ENCODE measurements at regions not wholly inside any gene's neighbourhood (a gene's known extent, or its start where the extent isn't known, plus 50 kb on each side); places are given as distances from the start of the nearest gene placed in this dataset.

DNA sequence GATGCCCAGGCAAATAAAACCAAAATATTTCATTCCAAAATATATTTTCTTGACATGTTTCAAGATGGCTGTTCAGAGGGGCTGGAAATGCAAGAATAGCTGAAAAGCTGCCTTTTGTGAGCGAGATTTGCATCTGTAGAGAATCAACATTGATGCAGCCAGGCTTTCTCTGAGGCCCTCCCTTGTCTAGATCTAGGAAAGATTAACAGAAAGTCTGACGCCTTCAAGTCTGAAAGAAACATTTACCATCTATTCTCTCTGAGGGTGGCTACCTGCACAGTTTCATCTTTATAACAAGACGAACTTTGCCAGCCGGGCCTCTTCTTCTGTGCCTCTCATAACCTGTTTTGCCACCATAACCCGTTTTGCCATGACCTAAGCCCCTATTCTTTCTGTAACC, 170.2 kb downstream of the AKR1D1 start:
- H3K36me3 ChIP-seq (ENCODE audit: control insufficient read depth in 2 of 2, insufficient read depth in 2 of 2, low read length in 1 of 2): no peaks in the 10 kb centered on the region
- ChIA-PET RAD21 (ENCODE audit: unreplicated experiment) (no interaction called here), POLR2A (no interaction called here), SMC1A (ENCODE audit: uncharacterized antibody, unreplicated experiment) (no interaction called here), CTCF (interaction anchor here (1.0 kb wide), 1 partner anchor 90 kb away, joined by 3 read pairs; no protein-coding TSS in a partner anchor)
- no peak overlapping the region for H3K27ac ChIP-seq (ENCODE audit: control insufficient read depth, insufficient read depth)
- no peak overlapping the region for H3K4me2 ChIP-seq (ENCODE audit: control insufficient read depth, insufficient read depth)
- no peak overlapping the region for H3K4me3 ChIP-seq
- DNase-seq (ENCODE audit: low read depth, low spot score) (no peak), ATAC-seq (no peak), FAIRE-seq (no peak)
- H3K79me2 ChIP-seq (ENCODE audit: control insufficient read depth, insufficient read depth, low read length): no peaks in the 10 kb centered on the region
- no peak overlapping the region for H2AFZ ChIP-seq (ENCODE audit: control insufficient read depth, low read depth, low read length)
- no TSS peak for BruUV-seq (replicated peaks)
- 16% methylated on average over 5 of the region's 5 CpGs for WGBS (ENCODE audit: insufficient coverage, insufficient replicate concordance, low lambda C conversion rate, missing lambda C conversion rate)
- intact Hi-C loops (cut with micrococcal nuclease; ENCODE audit: unreplicated experiment) (no loop called here), in situ Hi-C loops (cut with MboI) (no loop called here)
- no peaks in the 10 kb centered on the region for H3K27me3 ChIP-seq (replicated peaks in 1 of 2; ENCODE audit: control insufficient read depth in 2 of 2, insufficient read depth in 2 of 2, low read length in 1 of 2)
- no peaks in the 10 kb centered on the region; the same call in 2 of the 3 replicates for H3K9me3 ChIP-seq (replicated peaks; ENCODE audit: control insufficient read depth, insufficient read depth, low read length)
- H3K9ac ChIP-seq (ENCODE audit: control insufficient read depth, insufficient read depth, low read length): no peak overlapping the region
- no peaks in the 10 kb centered on the region for H4K20me1 ChIP-seq (ENCODE audit: control insufficient read depth, insufficient read depth)
- no peaks in the 10 kb centered on the region for H3K4me1 ChIP-seq (ENCODE audit: control insufficient read depth, insufficient read depth, low read length)
- TF ChIP-seq TAF1 (IDR thresholded peaks at IDR 0.05; ENCODE audit: borderline replicate concordance, low read depth, low read length): no peak
- no peak for TF ChIP-seq RUNX3 (IDR thresholded peaks at IDR 0.05; ENCODE audit: low read length)
- no peak for TF ChIP-seq TCF7 (IDR thresholded peaks at IDR 0.05; ENCODE audit: borderline replicate concordance)
- no peak for TF ChIP-seq NFYA (IDR thresholded peaks at IDR 0.05; ENCODE audit: borderline replicate concordance, low read depth, low read length)
- no peak for TF ChIP-seq NR2C2 (IDR thresholded peaks at IDR 0.05; ENCODE audit: borderline replicate concordance, control insufficient read depth, insufficient read length, low read depth)
- TF ChIP-seq, protein P1, sequence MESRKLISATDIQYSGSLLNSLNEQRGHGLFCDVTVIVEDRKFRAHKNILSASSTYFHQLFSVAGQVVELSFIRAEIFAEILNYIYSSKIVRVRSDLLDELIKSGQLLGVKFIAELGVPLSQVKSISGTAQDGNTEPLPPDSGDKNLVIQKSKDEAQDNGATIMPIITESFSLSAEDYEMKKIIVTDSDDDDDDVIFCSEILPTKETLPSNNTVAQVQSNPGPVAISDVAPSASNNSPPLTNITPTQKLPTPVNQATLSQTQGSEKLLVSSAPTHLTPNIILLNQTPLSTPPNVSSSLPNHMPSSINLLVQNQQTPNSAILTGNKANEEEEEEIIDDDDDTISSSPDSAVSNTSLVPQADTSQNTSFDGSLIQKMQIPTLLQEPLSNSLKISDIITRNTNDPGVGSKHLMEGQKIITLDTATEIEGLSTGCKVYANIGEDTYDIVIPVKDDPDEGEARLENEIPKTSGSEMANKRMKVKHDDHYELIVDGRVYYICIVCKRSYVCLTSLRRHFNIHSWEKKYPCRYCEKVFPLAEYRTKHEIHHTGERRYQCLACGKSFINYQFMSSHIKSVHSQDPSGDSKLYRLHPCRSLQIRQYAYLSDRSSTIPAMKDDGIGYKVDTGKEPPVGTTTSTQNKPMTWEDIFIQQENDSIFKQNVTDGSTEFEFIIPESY (IDR thresholded peaks at IDR 0.05): no peak

DNA sequence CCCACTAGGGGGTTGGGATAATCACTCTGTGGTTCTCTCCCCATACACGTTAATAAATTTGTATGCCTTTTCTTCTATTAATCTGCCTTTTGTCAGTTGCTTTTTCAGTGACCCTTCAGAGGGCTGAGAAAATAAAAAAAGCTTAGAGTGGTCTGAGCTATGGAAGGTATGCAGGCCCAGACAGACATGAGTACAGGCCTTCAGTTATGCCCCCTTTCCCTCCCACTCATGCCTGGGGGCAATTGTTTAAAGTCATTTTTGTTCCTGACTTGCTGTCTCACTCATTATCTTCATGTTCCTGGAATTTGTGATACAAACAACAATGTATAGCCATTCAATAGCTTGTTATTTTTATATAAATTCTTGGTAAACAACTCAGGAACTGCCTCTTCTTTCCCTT, 170.8 kb downstream of the AKR1D1 start:
- BruUV-seq (replicated peaks): no TSS peak
- FAIRE-seq: no peak
- POLR2A ChIA-PET: no interaction called here
- TF ChIP-seq RB1 (IDR thresholded peaks at IDR 0.05; ENCODE audit: borderline replicate concordance): no peak
- TF ChIP-seq EP300 (IDR thresholded peaks at IDR 0.05; ENCODE audit: borderline replicate concordance in 1 of 2, control insufficient read depth in 1 of 2, low read depth in 2 of 2, low read length in 2 of 2): no peak
- TF ChIP-seq ZZZ3 (IDR thresholded peaks at IDR 0.05; ENCODE audit: control insufficient read depth, insufficient read length, low read depth): no peak
- no peak for TF ChIP-seq NFXL1 (IDR thresholded peaks at IDR 0.05; ENCODE audit: borderline replicate concordance)
- no peak for TF ChIP-seq FOS (IDR thresholded peaks at IDR 0.05; ENCODE audit: borderline replicate concordance, extremely low read depth, insufficient read length)
- TF ChIP-seq, protein P2, sequence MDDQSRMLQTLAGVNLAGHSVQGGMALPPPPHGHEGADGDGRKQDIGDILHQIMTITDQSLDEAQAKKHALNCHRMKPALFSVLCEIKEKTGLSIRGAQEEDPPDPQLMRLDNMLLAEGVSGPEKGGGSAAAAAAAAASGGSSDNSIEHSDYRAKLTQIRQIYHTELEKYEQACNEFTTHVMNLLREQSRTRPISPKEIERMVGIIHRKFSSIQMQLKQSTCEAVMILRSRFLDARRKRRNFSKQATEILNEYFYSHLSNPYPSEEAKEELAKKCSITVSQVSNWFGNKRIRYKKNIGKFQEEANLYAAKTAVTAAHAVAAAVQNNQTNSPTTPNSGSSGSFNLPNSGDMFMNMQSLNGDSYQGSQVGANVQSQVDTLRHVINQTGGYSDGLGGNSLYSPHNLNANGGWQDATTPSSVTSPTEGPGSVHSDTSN (IDR thresholded peaks at IDR 0.05; ENCODE audit: insufficient replicate concordance, low read depth, low read length): no peak
- TF ChIP-seq, protein P3, sequence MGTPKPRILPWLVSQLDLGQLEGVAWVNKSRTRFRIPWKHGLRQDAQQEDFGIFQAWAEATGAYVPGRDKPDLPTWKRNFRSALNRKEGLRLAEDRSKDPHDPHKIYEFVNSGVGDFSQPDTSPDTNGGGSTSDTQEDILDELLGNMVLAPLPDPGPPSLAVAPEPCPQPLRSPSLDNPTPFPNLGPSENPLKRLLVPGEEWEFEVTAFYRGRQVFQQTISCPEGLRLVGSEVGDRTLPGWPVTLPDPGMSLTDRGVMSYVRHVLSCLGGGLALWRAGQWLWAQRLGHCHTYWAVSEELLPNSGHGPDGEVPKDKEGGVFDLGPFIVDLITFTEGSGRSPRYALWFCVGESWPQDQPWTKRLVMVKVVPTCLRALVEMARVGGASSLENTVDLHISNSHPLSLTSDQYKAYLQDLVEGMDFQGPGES (IDR thresholded peaks at IDR 0.05): no peak
- TF ChIP-seq IKZF1 (conservative IDR thresholded peaks at IDR 0.05): no peak
- no peak for TF ChIP-seq ZNF622 (IDR thresholded peaks at IDR 0.05)
- no peak for TF ChIP-seq SREBF1 (IDR thresholded peaks at IDR 0.05; ENCODE audit: low read length)

More for the DNA sequence above, 170.8 kb downstream of the AKR1D1 start:
- intact Hi-C loops (cut with micrococcal nuclease; ENCODE audit: unreplicated experiment): no loop called here
- Histone ChIP-seq H3K27me3 (replicated peaks in 1 of 2; ENCODE audit: control insufficient read depth in 2 of 2, insufficient read depth in 2 of 2, low read length in 1 of 2) (no peaks in the 10 kb centered on the region), H3K79me2 (ENCODE audit: control insufficient read depth, insufficient read depth, low read length) (no peaks in the 10 kb centered on the region), H3K36me3 (ENCODE audit: control insufficient read depth in 2 of 2, insufficient read depth in 2 of 2, low read length in 1 of 2) (no peaks in the 10 kb centered on the region), H3K9me3 (replicated peaks; ENCODE audit: control insufficient read depth, insufficient read depth, low read length) (no peaks in the 10 kb centered on the region; the same call in 2 of the 3 replicates), H2AFZ (ENCODE audit: control insufficient read depth, low read depth, low read length) (no peak overlapping the region), H3K4me3 (no peak overlapping the region), H3K4me2 (ENCODE audit: control insufficient read depth, insufficient read depth) (no peak overlapping the region), H4K20me1 (ENCODE audit: control insufficient read depth, insufficient read depth) (no peaks in the 10 kb centered on the region), H3K4me1 (ENCODE audit: control insufficient read depth, insufficient read depth, low read length) (no peaks in the 10 kb centered on the region), H3K9ac (ENCODE audit: control insufficient read depth, insufficient read depth, low read length) (no peak overlapping the region), H3K27ac (ENCODE audit: control insufficient read depth, insufficient read depth) (no peak overlapping the region)
- ChIA-PET RAD21 (ENCODE audit: unreplicated experiment) (no interaction called here), CTCF (interaction anchor here (1.0 kb wide), 1 partner anchor 91 kb away, joined by 3 read pairs; no protein-coding TSS in a partner anchor), SMC1A (ENCODE audit: uncharacterized antibody, unreplicated experiment) (no interaction called here)
- ATAC-seq: no peak
- DNase-seq (ENCODE audit: low read depth, low spot score): no peak
- in situ Hi-C loops (cut with MboI): no loop called here
- WGBS (ENCODE audit: insufficient coverage, insufficient replicate concordance, low lambda C conversion rate, missing lambda C conversion rate): 0% methylated on average over 1 of the region's 1 CpG
